Jurkat, Clone E6-1 (cell line): ENCODE measurements at regions not wholly inside any gene's neighbourhood (a gene's known extent, or its start where the extent isn't known, plus 50 kb on each side); places are given as distances from the start of the nearest gene placed in this dataset.

Experiments used
- DNase-seq: peaks from one replicate; pipeline ENCODE4 v3.0.0-alpha.2; 2011; ENCODE audit warnings: low read depth, low spot score
- H3K4me3 ChIP-seq: 2 replicates; pipeline ENCODE4 v1.5.1; 2011; ENCODE audit warnings: mild to moderate bottlenecking, low read length, control low read depth, moderate library complexity

- H3K4me3 ChIP-seq, result no peak overlapping the region
- no peak for DNase-seq
Observed at GRCh38 chr1:59058665-59059439, 238.0 kb upstream of the FGGY start.

- DNase-seq, result peak; percentile 43
- H3K4me3 ChIP-seq, result no peak overlapping the region
Observed at GRCh38 chr1:59061876-59062275, 235.0 kb upstream of the FGGY start.

GRCh38 chr1:59062743-59063142, 234.2 kb upstream of the FGGY start:
- H3K4me3 ChIP-seq, result no peak overlapping the region
- no peak for DNase-seq

- DNase-seq, result peak; percentile 52
Observed at GRCh38 chr1:59063501-59063900, 233.4 kb upstream of the FGGY start.

GRCh38 chr1:59064592-59064991, 232.3 kb upstream of the FGGY start:
- no peak for DNase-seq
- H3K4me3 ChIP-seq, result no peak overlapping the region

More at GRCh38 chr1:59063501-59063900, 233.4 kb upstream of the FGGY start:
- no peak overlapping the region for H3K4me3 ChIP-seq

GRCh38 chr1:59066236-59066635, 230.7 kb upstream of the FGGY start:
- no peak overlapping the region for H3K4me3 ChIP-seq
- DNase-seq, result no peak

GRCh38 chr1:59070610-59071009, 226.3 kb upstream of the FGGY start:
- DNase-seq, result no peak
- H3K4me3 ChIP-seq, result no peak overlapping the region

GRCh38 chr1:59071289-59071688, 225.6 kb upstream of the FGGY start:
- no peak overlapping the region for H3K4me3 ChIP-seq
- DNase-seq, result peak; percentile 45

GRCh38 chr1:59071876-59072582, 224.9 kb upstream of the FGGY start:
- peak; percentile 34 for DNase-seq

GRCh38 chr1:59072583-59072947, 224.3 kb upstream of the FGGY start:
- DNase-seq, result no peak
- H3K4me3 ChIP-seq, result no peak overlapping the region

More at GRCh38 chr1:59071876-59072582, 224.9 kb upstream of the FGGY start:
- no peak overlapping the region for H3K4me3 ChIP-seq

GRCh38 chr1:59074598-59074997, 222.3 kb upstream of the FGGY start:
- no peak overlapping the region for H3K4me3 ChIP-seq

GRCh38 chr1:59075021-59075420, 221.9 kb upstream of the FGGY start:
- H3K4me3 ChIP-seq, result no peak overlapping the region
- DNase-seq, result no peak

More at GRCh38 chr1:59074598-59074997, 222.3 kb upstream of the FGGY start:
- DNase-seq, result no peak

- DNase-seq, result no peak
- H3K4me3 ChIP-seq, result no peak overlapping the region
Observed at GRCh38 chr1:59076612-59077011, 220.3 kb upstream of the FGGY start.

GRCh38 chr1:59077466-59078069, 219.3 kb upstream of the FGGY start:
- no peak for DNase-seq
- H3K4me3 ChIP-seq, result no peak overlapping the region

- DNase-seq, result peak; percentile 42
- no peak overlapping the region for H3K4me3 ChIP-seq
Observed at GRCh38 chr1:59078070-59078800, 218.7 kb upstream of the FGGY start.

GRCh38 chr1:59078866-59079265, 218.0 kb upstream of the FGGY start:
- no peak for DNase-seq
- H3K4me3 ChIP-seq, result no peak overlapping the region

GRCh38 chr1:59079434-59080140, 217.3 kb upstream of the FGGY start:
- H3K4me3 ChIP-seq, result no peak overlapping the region
- DNase-seq, result no peak

GRCh38 chr1:59081181-59081580, 215.7 kb upstream of the FGGY start:
- H3K4me3 ChIP-seq, result no peak overlapping the region
- no peak for DNase-seq

- no peak for DNase-seq
- no peak overlapping the region for H3K4me3 ChIP-seq
Observed at GRCh38 chr1:59081795-59082194, 215.1 kb upstream of the FGGY start.
